AML-193 (cell line): ENCODE measurements at regions not wholly inside any gene's neighbourhood (a gene's known extent, or its start where the extent isn't known, plus 50 kb on each side); places are given as distances from the start of the nearest gene placed in this dataset.
"Not testable (repeated sequence)": the region's sequence is repeated elsewhere in the genome, so short reads cannot be mapped to it uniquely, and the experiment has no call there.

Source experiments
- DNase-seq, 2 experiments: peaks; one replicate each; lab custom pipeline; 2025; lab: John Stamatoyannopoulos, UW

- DNase-seq = no peak
These were observed 281.9 kb upstream of the HS3ST1 start for GRCh38 chr4:11710453-11711093.

- no peak for DNase-seq
These were observed 275.6 kb upstream of the HS3ST1 start for GRCh38 chr4:11704186-11704830.

GRCh38 chr4:11702886-11703557 is 274.3 kb upstream of the HS3ST1 start:
- DNase-seq = no peak

DNA sequence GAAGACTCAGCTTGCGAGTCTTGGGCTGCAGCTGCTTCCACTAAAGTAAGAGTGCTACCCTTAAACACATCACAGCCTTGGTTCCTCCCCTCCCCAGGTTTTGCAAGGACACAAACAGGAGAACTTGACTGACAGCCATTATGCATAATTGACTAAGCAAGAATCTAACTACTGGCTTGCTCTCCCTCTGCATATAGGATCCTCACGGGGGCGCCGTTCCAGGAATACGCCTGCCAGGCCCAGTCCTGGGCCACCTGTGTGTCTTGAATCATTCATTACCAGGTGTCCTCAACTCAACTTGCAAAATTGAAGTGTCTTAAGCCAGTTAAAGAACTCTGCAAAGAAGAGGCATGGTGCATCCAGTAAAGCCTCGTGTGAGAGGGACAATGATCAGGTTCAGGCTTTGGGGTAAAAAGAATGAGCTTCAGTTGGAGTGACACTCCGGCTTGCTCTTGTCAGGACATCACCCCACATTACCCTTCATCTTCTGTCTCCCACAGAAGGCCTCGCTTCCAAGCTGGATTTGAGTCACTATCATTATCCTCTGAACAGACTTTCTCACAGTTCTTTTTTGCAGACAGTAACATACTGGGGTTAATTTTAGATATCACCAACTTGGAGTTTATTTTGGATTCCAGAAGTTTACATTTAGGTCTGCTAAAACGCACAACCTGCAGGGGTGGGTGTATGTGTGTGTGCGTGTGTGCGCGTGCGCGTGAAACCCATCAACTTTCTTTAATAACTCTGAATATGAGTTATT is 273.5 kb upstream of the HS3ST1 start:
- DNase-seq = no peak

GRCh38 chr4:11700751-11701226 is 272.1 kb upstream of the HS3ST1 start:
- DNase-seq = no peak

- no peak for DNase-seq
These were observed 270.3 kb upstream of the HS3ST1 start for GRCh38 chr4:11698846-11699590.

- no peak for DNase-seq
These were observed 269.3 kb upstream of the HS3ST1 start for GRCh38 chr4:11698033-11698432.

DNA sequence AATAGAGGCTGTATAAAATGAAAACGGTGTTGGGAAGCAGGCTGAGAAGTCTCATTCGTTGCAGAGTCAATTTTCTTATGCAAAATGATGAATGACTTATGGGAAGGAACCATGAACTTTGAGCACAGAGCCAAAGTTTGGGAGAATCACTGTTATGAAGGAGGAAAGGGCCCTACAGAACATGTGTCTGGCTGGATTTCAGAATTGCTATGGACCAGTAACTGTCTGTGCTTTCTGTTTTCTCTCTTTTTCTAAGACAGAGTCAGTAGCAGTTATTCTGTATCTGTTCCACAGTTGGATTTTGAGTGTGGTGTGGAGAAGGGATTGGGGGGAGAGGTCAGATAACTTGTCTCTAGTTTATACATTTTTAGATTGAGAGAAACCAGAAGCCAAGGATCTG is 265.0 kb upstream of the HS3ST1 start:
- DNase-seq = no peak

GRCh38 chr4:11691236-11691635 is 262.5 kb upstream of the HS3ST1 start:
- DNase-seq = no peak

- DNase-seq = no peak
These were observed 259.0 kb upstream of the HS3ST1 start for GRCh38 chr4:11687727-11688126.

DNA sequence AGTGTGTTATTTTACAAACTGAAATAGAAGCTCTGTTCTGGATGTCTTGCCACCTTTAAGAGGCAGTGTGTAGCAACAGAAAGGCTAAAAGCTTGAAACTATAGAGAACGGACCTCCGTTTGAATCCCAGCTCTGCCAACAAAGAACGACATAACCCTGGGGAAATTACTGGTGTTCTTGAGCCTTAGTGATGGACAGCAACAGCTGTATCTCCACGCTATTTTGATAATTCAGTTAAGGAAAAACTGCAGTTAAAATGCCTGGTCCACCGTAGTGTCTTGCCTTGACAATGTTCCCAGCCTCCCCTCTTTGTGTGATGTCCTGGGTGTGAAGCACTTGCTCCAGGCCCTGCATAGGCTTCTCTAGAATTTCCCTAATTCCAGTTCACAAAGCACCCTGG is 256.8 kb upstream of the HS3ST1 start:
- DNase-seq = no peak

DNA sequence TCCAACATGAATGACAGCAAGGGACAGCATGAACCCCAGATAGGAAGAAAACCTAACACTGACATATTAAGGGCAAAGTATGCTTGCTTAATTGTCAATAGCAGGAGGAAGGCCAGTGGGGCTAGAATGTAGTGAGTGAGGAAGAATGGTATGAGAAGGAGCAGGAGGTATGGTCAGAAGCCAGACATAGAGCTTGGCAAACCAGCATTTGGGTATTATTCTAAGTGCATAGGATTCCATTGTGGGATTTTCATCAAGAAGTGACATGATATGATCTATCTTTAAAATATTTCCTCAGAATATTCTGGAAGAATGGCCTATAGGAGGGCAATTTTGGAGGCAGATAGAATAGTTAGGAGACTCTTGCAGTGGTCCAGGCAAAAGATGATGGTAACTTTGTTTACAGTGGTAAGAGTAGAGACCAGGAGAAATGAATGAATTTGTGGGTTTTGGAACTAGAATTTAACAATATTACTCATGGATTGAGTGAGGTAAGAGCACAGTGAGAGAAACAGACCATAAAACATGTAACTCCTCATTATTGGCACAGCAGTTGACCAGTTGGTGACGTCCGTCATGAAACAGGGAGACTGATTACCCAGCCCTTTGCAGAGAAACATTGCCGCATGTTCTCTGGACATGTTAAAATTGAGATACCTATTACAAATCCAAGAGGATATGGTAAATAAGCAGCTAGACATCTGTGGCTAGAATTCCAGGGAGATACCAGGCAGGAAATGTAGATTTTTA is 246.5 kb upstream of the HS3ST1 start:
- DNase-seq = no peak

GRCh38 chr4:11670304-11670703 is 241.6 kb upstream of the HS3ST1 start:
- DNase-seq = no peak

DNA sequence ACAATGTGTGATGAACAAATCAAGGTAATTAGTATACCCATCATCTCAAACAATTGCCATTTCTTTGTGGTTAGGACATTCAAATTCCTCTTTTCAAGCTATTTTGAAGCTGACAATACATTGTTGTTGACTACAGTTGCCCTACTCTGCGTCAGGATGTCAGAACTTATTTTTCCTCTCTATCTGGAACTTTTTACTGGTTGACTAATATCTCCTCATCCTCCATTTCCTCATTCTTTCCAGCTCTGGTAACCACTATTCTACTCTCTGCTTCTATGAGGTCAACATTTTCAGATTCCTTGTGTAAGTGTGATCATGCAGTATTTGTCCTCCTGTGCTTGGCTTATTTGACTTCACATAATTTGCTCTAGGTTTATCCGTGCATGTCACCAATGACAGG is 240.5 kb upstream of the HS3ST1 start:
- DNase-seq = no peak

DNA sequence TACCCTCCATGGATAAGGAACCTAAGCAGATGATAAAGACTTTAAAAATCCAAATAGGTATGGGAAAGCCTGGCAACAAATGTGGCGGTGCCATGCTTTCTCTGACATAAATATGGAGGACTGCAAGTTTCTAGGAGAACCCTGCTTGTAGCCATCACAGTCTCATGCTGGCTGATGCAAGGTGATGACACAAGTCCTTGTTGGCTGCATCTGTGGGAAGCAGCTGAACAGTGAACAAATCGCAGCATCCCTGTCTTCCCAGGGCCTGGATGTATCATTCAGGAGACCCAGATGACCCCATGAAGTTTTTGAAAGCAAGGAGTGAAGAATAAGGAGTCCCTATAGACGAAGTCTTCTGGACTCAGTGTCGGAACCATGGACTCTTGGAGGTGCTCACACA is 234.4 kb upstream of the HS3ST1 start:
- no peak for DNase-seq

DNA sequence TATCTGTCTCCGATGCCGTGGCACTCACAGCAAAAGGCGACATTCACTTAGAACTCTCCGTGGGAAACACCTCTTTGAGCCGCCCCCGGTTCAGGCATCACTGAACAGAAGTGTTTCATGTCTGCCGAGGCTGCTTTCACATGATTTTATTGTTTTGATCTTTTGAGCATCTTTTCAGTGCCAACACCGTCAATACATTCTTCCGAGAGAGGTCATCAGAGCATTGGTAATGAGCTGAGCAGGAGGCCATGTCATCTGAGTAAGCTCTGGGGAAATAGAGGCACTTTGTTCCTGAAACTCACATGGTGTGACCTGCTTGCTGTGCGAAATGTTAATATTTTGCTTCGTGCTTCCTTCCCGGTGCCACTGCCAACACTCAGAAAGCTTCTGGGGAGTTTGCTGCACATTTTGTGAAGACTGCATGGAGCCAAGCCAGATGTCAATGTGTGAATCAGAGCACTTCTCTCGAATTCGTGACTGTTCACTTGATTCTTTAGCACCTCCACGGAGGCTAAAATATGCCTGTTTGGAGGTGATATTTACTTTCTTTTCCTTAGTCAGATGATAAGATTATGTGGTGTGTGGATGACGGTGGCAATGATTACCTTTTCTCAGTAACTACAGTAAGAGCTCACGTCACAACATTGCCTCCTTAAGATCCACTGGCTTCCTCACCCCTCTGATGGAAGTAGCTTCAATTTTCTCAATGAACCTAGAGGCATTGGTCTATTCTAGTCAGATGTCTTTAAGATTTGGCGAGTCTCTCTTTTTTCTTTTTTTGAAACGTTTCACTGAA is 222.3 kb upstream of the HS3ST1 start:
- DNase-seq = no peak

GRCh38 chr4:11647433-11647832 is 218.7 kb upstream of the HS3ST1 start:
- DNase-seq = no peak

- DNase-seq = not testable (repeated sequence)
These were observed 214.4 kb upstream of the HS3ST1 start for GRCh38 chr4:11643081-11643480.

- no peak for DNase-seq
These were observed 211.9 kb upstream of the HS3ST1 start for GRCh38 chr4:11640584-11640983.

DNA sequence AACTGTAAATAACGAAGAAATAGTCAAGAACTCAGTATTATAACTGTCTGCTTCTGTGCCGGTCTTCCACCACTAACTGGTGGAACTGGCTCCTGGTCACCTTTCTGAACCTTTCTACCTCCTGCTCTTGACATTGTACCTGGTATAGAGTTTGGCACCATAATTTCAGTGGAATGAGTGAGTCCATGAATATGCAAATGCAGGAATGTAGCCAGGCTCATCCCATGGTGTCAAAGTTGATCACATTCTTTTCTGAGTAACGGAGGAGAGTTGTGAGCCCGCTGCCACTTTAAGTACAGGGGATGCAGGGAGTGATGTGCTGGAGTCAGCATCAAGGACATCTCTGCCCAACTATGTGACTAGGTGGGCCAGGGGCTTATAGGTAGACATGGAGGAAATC is 207.9 kb upstream of the HS3ST1 start:
- no peak for DNase-seq
